ENCODE measurements at regions not wholly inside any gene's neighbourhood (a gene's known extent, or its start where the extent isn't known, plus 50 kb on each side); places are given as distances from the start of the nearest gene placed in this dataset.

- TF ChIP-seq SREBF2 (IDR thresholded peaks at IDR 0.05) (no peak), CTCF (IDR thresholded peaks at IDR 0.05) (no peak), CHD2 (IDR thresholded peaks at IDR 0.05; ENCODE audit: low read length, partially characterized antibody) (no peak), RAD21 (conservative IDR thresholded peaks at IDR 0.05 in 1 of 2, IDR thresholded peaks at IDR 0.05 in 1 of 2) (no peak), ELK1 (IDR thresholded peaks at IDR 0.05; ENCODE audit: low read depth, low read length) (no peak), EHMT2 (IDR thresholded peaks at IDR 0.05; ENCODE audit: low read depth) (no peak), RFX5 (IDR thresholded peaks at IDR 0.05) (no peak), TP53 (CRISPR knock-in tag; IDR thresholded peaks at IDR 0.05) (no peak), E2F6 (IDR thresholded peaks at IDR 0.05; ENCODE audit: borderline replicate concordance, low read depth) (no peak), PBX3 (IDR thresholded peaks at IDR 0.05) (no peak), BHLHE40 (IDR thresholded peaks at IDR 0.05; ENCODE audit: low read depth, low read length) (no peak), MAX (IDR thresholded peaks at IDR 0.05) (no peak)
Measured at GRCh38 chrX:110941906-110942305, 146.3 kb upstream of the CHRDL1 start.
